GM18868 (cell line): ENCODE measurements at regions not wholly inside any gene's neighbourhood (a gene's known extent, or its start where the extent isn't known, plus 50 kb on each side); places are given as distances from the start of the nearest gene placed in this dataset.
A peak's percentile ranks its signal among the peaks of the same experiment; 100 is the strongest.
"Not testable (repeated sequence)": the region's sequence is repeated elsewhere in the genome, so short reads cannot be mapped to it uniquely, and the experiment has no call there.

Experiments used
- ATAC-seq: cut with Tn5 transposase; IDR thresholded peaks from one replicate; pipeline ENCODE4 v1.9.1; 2021; ENCODE audit warnings: mild to moderate bottlenecking, moderate library complexity; ENCODE audit not compliant: unreplicated experiment

GRCh38 chr9:21591221-21592062 lies 109.3 kb upstream of the IFNE start:
- peak; percentile 89 for ATAC-seq

DNA sequence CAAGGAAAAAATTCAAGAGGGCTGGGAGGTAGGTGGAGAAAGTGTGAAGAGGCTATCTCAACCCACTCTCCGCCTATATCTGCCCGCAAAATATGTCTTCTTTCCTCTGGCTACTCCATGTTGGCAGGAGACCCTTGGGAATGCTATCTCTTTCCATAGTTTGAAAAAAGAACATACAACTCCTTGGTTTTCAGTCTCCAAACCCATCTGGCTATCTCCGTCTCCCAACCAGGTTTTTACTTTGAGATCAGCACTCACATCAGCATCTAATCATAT lies 109.9 kb upstream of the IFNE start:
- peak; percentile 3 for ATAC-seq

- ATAC-seq: no peak
Measured at GRCh38 chr9:21597284-21597683, 115.2 kb upstream of the IFNE start.

- no peak for ATAC-seq
Measured at GRCh38 chr9:21598749-21599148, 116.6 kb upstream of the IFNE start.

DNA sequence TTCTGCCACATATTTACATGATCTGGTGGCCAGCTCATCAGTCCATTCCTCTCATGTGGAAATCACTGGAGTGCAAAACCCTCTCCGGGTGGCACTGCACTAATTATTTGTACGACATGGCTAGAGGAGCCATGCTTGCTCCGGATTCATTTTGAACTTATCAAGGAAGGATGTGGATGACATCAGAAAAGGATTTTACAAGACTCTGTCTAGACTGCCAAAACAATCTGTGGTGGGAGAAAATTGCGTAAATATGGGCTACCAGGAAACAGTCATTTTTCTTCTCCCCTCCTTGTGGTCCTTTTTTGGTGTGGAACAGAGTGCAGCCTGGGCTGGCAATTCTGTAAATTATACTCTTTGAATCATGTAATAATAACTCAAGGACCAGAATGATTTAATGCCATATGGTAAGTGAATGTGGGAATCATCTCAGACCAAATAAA lies 123.4 kb upstream of the IFNE start:
- ATAC-seq: no peak

DNA sequence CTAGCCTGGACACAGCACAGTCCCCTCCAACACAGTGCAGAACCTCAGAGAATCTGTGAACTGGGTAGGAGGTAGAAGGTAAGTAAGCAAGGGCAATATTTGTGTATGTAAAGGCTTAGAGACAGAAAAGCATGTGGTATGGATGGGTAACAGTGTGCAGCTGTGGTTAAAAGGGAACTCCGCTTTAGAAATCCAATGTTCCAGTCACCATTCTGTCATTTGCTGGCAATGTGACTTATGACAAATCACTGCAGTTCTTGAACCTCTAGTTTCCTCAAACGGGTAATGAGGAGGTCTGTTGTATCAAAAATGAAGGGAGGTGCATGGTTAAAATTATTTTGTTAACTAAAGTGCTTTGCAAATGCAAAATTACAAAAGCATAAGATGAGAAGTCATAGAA lies 125.5 kb upstream of the IFNE start:
- no peak for ATAC-seq

DNA sequence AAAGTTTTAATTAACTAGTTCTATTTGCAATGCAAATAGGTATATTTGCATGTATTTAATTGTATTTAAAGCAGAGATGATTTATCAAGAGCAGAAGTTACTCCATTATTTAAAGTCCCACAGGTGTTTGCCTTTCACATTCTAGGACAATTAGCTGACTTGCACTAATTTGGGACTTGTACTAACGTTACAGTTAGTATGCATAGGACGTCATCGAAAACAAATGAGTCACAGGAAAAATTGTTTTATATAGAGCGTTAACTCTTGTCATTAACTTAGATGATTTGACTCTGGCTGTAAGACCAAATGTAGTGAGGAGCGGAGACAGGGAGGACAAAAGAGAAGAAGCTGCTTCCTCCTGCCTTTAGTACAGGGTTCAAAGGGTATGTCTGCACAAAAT lies 126.1 kb upstream of the IFNE start:
- no peak for ATAC-seq

GRCh38 chr9:21609506-21609905 lies 127.4 kb upstream of the IFNE start:
- ATAC-seq: no peak

DNA sequence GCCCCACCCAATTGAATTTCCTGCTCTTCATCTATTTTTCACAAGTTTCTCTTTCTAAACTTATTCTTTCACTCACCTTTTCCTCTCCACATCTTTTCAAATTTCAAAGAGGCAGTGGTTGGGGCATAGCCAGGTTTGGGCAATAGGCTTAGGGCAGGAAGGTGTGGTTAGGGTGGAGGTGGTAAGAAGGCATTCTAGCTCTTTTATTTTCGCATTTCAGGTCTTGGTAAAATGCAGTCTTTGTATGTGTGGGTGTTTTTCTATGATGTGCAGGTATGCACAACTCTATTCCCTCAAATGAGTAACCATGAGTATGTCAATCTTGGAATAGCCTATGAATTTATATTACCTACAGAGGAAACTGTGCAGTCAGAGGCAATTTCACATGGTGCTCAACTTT lies 129.8 kb upstream of the IFNE start:
- ATAC-seq: no peak

DNA sequence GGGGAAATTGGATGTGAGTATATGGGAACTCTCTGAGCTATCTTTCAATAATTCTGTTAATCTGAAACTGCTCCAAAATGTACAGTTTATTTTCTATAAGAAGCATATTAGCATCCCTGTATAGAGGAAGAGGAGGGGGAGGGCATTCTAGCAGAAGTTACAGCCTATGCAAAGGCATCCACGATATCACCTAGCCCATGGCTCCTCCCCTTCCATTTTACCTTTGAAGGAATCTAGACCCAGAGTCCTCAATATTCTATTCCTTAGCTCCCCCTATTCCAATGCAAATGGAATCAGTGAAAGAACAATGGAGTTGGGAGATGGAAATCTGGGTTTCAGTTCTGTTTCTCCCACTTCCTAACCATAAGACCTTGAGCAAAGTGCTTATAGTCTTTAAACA lies 132.9 kb upstream of the IFNE start:
- ATAC-seq: no peak

- ATAC-seq: no peak
Measured at GRCh38 chr9:21615446-21615845, 133.3 kb upstream of the IFNE start.

DNA sequence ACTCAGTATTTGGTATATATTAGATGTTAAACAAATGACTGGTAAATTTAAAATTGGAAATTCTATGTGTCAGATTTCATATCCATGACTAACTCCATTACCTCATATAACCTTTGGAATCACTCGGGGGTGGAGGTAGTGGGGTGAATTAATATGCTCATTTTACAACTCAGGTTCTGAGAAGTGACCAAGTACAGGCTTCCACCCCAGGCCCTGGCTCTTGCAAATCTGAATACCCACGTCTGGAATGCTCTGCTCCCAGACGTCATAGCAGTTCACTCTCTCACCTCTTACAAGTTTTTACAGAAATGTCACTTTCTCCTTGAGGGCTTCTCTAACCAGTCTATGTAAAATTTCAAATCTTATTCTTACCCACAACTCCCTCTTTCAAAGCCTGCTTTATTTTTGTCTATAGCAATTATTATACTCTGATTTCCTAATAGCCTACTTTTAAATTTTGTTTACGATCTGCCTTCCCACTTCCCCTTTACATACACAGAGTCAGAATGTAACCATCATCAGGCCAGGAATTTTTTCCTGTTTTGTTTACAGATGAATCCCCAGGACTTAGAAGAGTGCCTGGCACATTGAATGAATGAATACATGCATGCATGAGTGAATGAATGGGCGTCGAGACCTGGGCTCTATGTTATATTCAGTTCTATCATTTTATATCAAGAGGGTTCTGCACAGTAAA lies 134.1 kb upstream of the IFNE start:
- no peak for ATAC-seq

GRCh38 chr9:21624675-21625644 lies 142.8 kb upstream of the IFNE start:
- ATAC-seq: no peak

DNA sequence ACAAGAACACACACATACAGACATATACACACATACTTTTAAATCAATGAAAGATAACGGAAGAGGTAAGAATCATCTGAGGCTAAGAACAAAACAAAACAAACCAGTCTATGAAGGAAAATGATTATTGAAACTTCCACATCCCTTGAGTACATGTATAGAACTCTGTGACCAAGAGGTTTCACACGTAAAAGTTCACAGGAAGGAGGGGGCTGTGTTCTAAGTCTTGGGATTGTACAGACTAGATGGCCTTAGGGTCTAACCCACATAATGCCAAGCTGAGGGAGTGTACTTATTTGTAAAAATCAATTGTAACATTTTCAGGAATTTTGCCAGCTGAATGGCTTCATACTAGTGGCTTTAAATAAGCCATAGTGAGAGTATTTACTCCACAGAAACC lies 144.4 kb upstream of the IFNE start:
- no peak for ATAC-seq

GRCh38 chr9:21628954-21629353 lies 146.8 kb upstream of the IFNE start:
- ATAC-seq: not testable (repeated sequence)

GRCh38 chr9:21634951-21635350 lies 152.8 kb upstream of the IFNE start:
- ATAC-seq: no peak

DNA sequence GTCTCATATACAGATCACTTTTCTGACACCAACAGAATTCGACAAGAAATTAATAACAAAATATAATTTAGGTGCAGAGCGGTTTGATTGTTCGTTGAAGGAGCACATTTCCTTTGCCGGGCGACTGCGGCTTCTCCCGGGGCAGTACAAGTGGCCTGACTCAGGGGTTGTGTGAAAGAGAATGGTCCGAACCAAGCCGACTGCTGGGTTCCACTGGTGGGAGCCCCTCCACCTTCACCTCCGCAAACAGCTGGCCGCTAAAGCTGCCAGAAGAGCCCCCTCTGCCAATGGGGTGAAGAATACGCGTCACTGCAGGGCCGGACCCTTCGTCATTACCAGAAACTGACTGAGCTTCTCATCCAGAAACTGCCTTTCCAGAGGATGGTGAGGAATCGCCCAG lies 156.0 kb upstream of the IFNE start:
- no peak for ATAC-seq

DNA sequence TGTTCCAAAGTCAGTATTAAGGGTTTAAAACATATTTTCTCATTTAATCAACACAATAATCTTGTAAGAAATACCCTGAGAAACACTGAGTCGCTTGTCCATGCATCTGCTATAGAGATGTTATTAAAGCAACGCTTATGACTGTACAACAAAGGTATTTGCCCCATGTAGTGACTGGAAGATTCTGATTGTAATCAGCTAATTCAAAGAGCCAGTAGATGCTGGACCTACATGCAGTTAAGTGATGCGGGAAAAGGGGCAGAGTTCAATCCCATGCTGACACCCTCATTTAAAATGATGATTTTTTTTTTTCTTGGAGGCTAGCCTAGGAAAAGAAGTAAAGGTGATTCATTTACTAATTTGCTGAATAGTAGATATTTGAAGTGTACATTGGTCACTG lies 149.3 kb upstream of the MTAP start:
- ATAC-seq: no peak

GRCh38 chr9:21653589-21653988 lies 148.8 kb upstream of the MTAP start:
- ATAC-seq: no peak

DNA sequence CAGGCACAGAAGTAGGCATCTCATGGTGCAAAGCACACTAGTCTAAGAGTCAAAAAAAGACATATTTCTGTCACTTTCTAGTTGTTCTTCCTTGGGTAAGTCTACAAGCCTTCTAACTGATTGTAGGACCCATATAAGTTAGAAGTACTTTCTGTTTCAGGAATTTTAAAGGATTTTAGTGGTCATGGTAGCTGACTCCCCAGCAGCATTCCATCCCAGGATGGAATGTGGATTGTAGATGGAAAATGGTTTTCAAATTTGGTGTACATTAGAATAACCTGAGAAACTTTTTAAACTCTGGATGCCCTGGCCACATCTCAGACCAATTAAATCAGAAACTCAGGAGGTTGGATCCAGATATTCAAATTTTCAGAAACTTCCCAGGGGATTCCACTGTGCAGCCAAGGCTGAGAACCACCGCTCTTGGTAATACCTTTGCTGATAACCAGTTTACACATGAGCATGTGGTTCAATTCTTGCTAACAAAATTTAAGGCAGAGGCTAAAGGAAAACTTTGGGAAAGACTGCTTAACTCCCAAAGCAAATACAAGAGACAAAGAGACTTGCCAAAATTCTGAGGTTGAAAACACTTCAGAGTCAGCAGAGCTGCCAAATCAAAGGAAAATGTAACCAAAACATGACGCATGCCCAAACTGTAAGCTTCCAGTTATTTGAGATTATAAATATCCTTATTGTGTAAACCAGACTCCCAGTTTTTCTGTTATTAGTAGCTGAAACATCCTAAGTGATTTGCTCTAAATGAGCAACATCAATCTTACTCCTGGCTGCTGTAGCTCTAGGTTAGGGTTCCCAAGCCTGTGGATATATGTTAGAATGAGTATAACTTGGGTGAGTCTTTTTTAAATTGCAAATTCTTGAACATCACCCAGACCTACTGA lies 145.4 kb upstream of the MTAP start:
- ATAC-seq: no peak
